ENCODE measurements at regions not wholly inside any gene's neighbourhood (a gene's known extent, or its start where the extent isn't known, plus 50 kb on each side); places are given as distances from the start of the nearest gene placed in this dataset.

- TF ChIP-seq, protein P1, sequence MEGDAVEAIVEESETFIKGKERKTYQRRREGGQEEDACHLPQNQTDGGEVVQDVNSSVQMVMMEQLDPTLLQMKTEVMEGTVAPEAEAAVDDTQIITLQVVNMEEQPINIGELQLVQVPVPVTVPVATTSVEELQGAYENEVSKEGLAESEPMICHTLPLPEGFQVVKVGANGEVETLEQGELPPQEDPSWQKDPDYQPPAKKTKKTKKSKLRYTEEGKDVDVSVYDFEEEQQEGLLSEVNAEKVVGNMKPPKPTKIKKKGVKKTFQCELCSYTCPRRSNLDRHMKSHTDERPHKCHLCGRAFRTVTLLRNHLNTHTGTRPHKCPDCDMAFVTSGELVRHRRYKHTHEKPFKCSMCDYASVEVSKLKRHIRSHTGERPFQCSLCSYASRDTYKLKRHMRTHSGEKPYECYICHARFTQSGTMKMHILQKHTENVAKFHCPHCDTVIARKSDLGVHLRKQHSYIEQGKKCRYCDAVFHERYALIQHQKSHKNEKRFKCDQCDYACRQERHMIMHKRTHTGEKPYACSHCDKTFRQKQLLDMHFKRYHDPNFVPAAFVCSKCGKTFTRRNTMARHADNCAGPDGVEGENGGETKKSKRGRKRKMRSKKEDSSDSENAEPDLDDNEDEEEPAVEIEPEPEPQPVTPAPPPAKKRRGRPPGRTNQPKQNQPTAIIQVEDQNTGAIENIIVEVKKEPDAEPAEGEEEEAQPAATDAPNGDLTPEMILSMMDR (conservative IDR thresholded peaks at IDR 0.05 in 1 of 2, IDR thresholded peaks at IDR 0.05 in 1 of 2; ENCODE audit: low read depth in 1 of 2, low read length in 2 of 2), result no peak
- TF ChIP-seq EZH2 (IDR thresholded peaks at IDR 0.05; ENCODE audit: low read length, missing control alignments), result no peak
Measured at GRCh38 chr2:128615571-128615970, 296.9 kb upstream of the HS6ST1 start.
